GM12874 (cell line): ENCODE measurements at regions not wholly inside any gene's neighbourhood (a gene's known extent, or its start where the extent isn't known, plus 50 kb on each side); places are given as distances from the start of the nearest gene placed in this dataset.

Experiments used
- CTCF ChIP-seq: IDR thresholded peaks from 2 replicates; pipeline ENCODE4 v1.5.1; 2011; ENCODE audit warnings: low read depth, mild to moderate bottlenecking, control low read depth, low read length, moderate library complexity; ENCODE audit not compliant: insufficient read depth

GRCh38 chr7:112624416-112624815, 143.6 kb downstream of the LSMEM1 start:
- TF ChIP-seq CTCF: no peak

- TF ChIP-seq CTCF: no peak
Observed at GRCh38 chr7:112630565-112630964, 149.8 kb downstream of the LSMEM1 start.

- no peak for TF ChIP-seq CTCF
Observed at GRCh38 chr7:112634107-112634506, 153.3 kb downstream of the LSMEM1 start.

GRCh38 chr7:112635742-112636141, 154.5 kb downstream of the TMEM168 start:
- TF ChIP-seq CTCF: no peak

- TF ChIP-seq CTCF: no peak
Observed at GRCh38 chr7:112638675-112639400, 151.4 kb downstream of the TMEM168 start.

GRCh38 chr7:112640685-112641084, 149.5 kb downstream of the TMEM168 start:
- no peak for TF ChIP-seq CTCF

- TF ChIP-seq CTCF: no peak
Observed at GRCh38 chr7:112646783-112647182, 143.4 kb downstream of the TMEM168 start.
